Spleen (tissue), 7 donors: ENCODE measurements at regions not wholly inside any gene's neighbourhood (a gene's known extent, or its start where the extent isn't known, plus 50 kb on each side); places are given as distances from the start of the nearest gene placed in this dataset.

ENCODE experiments used
- CTCF ChIP-seq, 11 experiments: fragments of 200-600 bp in 7 of 11; fragments of 450-650 bp in 4 of 11; sonication (generic) in 4 of 11; IDR thresholded peaks in 8 of 11; conservative IDR thresholded peaks in 3 of 11; 1 replicate in 7 of 11; 2 replicates in 4 of 11; pipeline versions ENCODE4 v1.4.0 to v1.8.0; 2016 to 2021; ENCODE audit warnings: antibody characterized with exemption in 11 of 11, inconsistent platforms in 4 of 11, mild to moderate bottlenecking in 1 of 11
- POLR2A ChIP-seq, 3 donors: fragments of 450-650 bp; IDR thresholded peaks; one replicate each; pipeline ENCODE4 v1.5.1; 2017; ENCODE audit warnings: antibody characterized with exemption in 3 of 3, mild to moderate bottlenecking in 1 of 3
- POLR2AphosphoS5 ChIP-seq, 3 donors: sonication (generic); formaldehyde crosslinking; IDR thresholded peaks; one replicate each; pipeline ENCODE4 v1.5.1; 2017; ENCODE audit warnings: antibody characterized with exemption in 3 of 3
- donor health status: DM: no; HTN: no; CAD: no; lungs with moderate emphysema.
- donor health status: DM: no; HTN: no; CAD: no.
- donor health status: DM: no; HTN: no; CAD: no.

GRCh38 chr2:67725731-67726130 is 328.6 kb downstream of the ETAA1 start:
- TF ChIP-seq POLR2A (IDR thresholded peaks at IDR 0.05) (no peak), CTCF (IDR thresholded peaks at IDR 0.05 in 8 of 11, conservative IDR thresholded peaks at IDR 0.05 in 3 of 11) (no peak), POLR2AphosphoS5 (IDR thresholded peaks at IDR 0.05) (no peak)
